Activated CD4-positive, alpha-beta memory T cell treated with anti-CD3 and anti-CD28 coated beads, Interleukin-2, amount 10 ng/mL, durations not matched to agents 7 days and 5 days (primary cell): ENCODE measurements at regions not wholly inside any gene's neighbourhood (a gene's known extent, or its start where the extent isn't known, plus 50 kb on each side); places are given as distances from the start of the nearest gene placed in this dataset.

Source experiments
- CTCF ChIA-PET: fragments of 350-600 bp; sonication (Branson Sonifier 250); formaldehyde crosslinking; loops from one replicate; lab custom pipeline; 2021; ENCODE audit warnings: antibody characterized with exemption, inconsistent platforms; lab: Charles Lee
- POLR2A ChIA-PET: fragments of 350-600 bp; sonication (Branson Sonifier 250); formaldehyde crosslinking; loops from one replicate; lab custom pipeline; 2021; ENCODE audit warnings: antibody characterized with exemption; lab: Charles Lee
- DNase-seq: peaks from one replicate; pipeline ENCODE4 v3.0.0-alpha.2; 2020
- H3K27ac Mint-ChIP-seq: one replicate; pipeline ENCODE4 v1.8.0; 2021; ENCODE audit warnings: mild to moderate bottlenecking, mixed read lengths
- H3K27me3 Mint-ChIP-seq: one replicate; pipeline ENCODE4 v1.8.0; 2021; ENCODE audit warnings: mixed read lengths
- H3K36me3 Mint-ChIP-seq: one replicate; pipeline ENCODE4 v1.8.0; 2021; ENCODE audit warnings: low read depth, mixed read lengths
- H3K4me1 Mint-ChIP-seq: one replicate; pipeline ENCODE4 v1.8.0; 2021; ENCODE audit warnings: mixed read lengths
- H3K4me3 Mint-ChIP-seq: one replicate; pipeline ENCODE4 v1.8.0; 2021; ENCODE audit warnings: mild to moderate bottlenecking, mixed read lengths
- H3K9me3 Mint-ChIP-seq: one replicate; pipeline ENCODE4 v1.8.0; 2021; ENCODE audit warnings: mixed read lengths

GRCh38 chrX:124548571-124548970 is 202.2 kb downstream of the SH2D1A start:
- ChIA-PET POLR2A (no interaction called here), CTCF (no interaction called here)
- Mint-ChIP-seq H3K27me3 (no peaks in the 10 kb centered on the region), H3K4me3 (no peak overlapping the region), H3K9me3 (no peaks in the 10 kb centered on the region), H3K4me1 (no peaks in the 10 kb centered on the region), H3K27ac (no peak overlapping the region), H3K36me3 (no peaks in the 10 kb centered on the region)
- DNase-seq: no peak

- no peak overlapping the region for H3K27ac Mint-ChIP-seq
Measured at GRCh38 chrX:124555036-124555595, 208.8 kb downstream of the SH2D1A start.

GRCh38 chrX:124557976-124558375 is 211.6 kb downstream of the SH2D1A start:
- CTCF ChIA-PET: no interaction called here
- H3K36me3 Mint-ChIP-seq: no peaks in the 10 kb centered on the region
- no peak overlapping the region for H3K27ac Mint-ChIP-seq
- no peak for DNase-seq
- H3K4me3 Mint-ChIP-seq: no peak overlapping the region
- POLR2A ChIA-PET: no interaction called here
- no peaks in the 10 kb centered on the region for H3K27me3 Mint-ChIP-seq
- H3K9me3 Mint-ChIP-seq: no peaks in the 10 kb centered on the region
- H3K4me1 Mint-ChIP-seq: no peaks in the 10 kb centered on the region

More at GRCh38 chrX:124555036-124555595, 208.8 kb downstream of the SH2D1A start:
- DNase-seq: no peak
- H3K4me3 Mint-ChIP-seq: no peak overlapping the region
- ChIA-PET POLR2A (no interaction called here), CTCF (no interaction called here)
- H3K27me3 Mint-ChIP-seq: no peaks in the 10 kb centered on the region
- H3K36me3 Mint-ChIP-seq: no peaks in the 10 kb centered on the region
- no peaks in the 10 kb centered on the region for H3K4me1 Mint-ChIP-seq
- H3K9me3 Mint-ChIP-seq: no peaks in the 10 kb centered on the region

- H3K9me3 Mint-ChIP-seq: no peaks in the 10 kb centered on the region
- POLR2A ChIA-PET: no interaction called here
- H3K27ac Mint-ChIP-seq: no peak overlapping the region
- H3K27me3 Mint-ChIP-seq: no peaks in the 10 kb centered on the region
- CTCF ChIA-PET: no interaction called here
- no peaks in the 10 kb centered on the region for H3K36me3 Mint-ChIP-seq
- H3K4me1 Mint-ChIP-seq: no peaks in the 10 kb centered on the region
- DNase-seq: no peak
- no peak overlapping the region for H3K4me3 Mint-ChIP-seq
Measured at GRCh38 chrX:124573468-124573867, 227.1 kb downstream of the SH2D1A start.

GRCh38 chrX:124592744-124593143 is 246.4 kb downstream of the SH2D1A start:
- CTCF ChIA-PET: no interaction called here
- Mint-ChIP-seq H3K4me1 (no peaks in the 10 kb centered on the region), H3K36me3 (no peaks in the 10 kb centered on the region), H3K9me3 (no peaks in the 10 kb centered on the region), H3K27ac (no peak overlapping the region), H3K4me3 (no peak overlapping the region), H3K27me3 (no peaks in the 10 kb centered on the region)
- POLR2A ChIA-PET: no interaction called here
- DNase-seq: no peak

- Mint-ChIP-seq H3K27me3 (no peaks in the 10 kb centered on the region), H3K36me3 (no peaks in the 10 kb centered on the region)
- POLR2A ChIA-PET: no interaction called here
Measured at GRCh38 chrX:124594017-124594651, 247.8 kb downstream of the SH2D1A start.

GRCh38 chrX:124605511-124605910 is 259.1 kb downstream of the SH2D1A start:
- DNase-seq: no peak
- Mint-ChIP-seq H3K27me3 (peaks cover 2% of the 10 kb centered on the region), H3K9me3 (no peaks in the 10 kb centered on the region), H3K4me1 (no peaks in the 10 kb centered on the region), H3K4me3 (no peak overlapping the region), H3K27ac (no peak overlapping the region), H3K36me3 (no peaks in the 10 kb centered on the region)
- CTCF ChIA-PET: no interaction called here
- POLR2A ChIA-PET: no interaction called here

More at GRCh38 chrX:124594017-124594651, 247.8 kb downstream of the SH2D1A start:
- no peaks in the 10 kb centered on the region for H3K4me1 Mint-ChIP-seq
- no peak for DNase-seq
- no peaks in the 10 kb centered on the region for H3K9me3 Mint-ChIP-seq
- H3K4me3 Mint-ChIP-seq: no peak overlapping the region
- CTCF ChIA-PET: no interaction called here
- H3K27ac Mint-ChIP-seq: no peak overlapping the region

- CTCF ChIA-PET: no interaction called here
- Mint-ChIP-seq H3K4me3 (no peak overlapping the region), H3K27ac (no peak overlapping the region), H3K36me3 (no peaks in the 10 kb centered on the region), H3K9me3 (no peaks in the 10 kb centered on the region), H3K27me3 (no peaks in the 10 kb centered on the region), H3K4me1 (no peaks in the 10 kb centered on the region)
- POLR2A ChIA-PET: no interaction called here
- no peak for DNase-seq
Measured at GRCh38 chrX:124606724-124607123, 260.4 kb downstream of the SH2D1A start.

GRCh38 chrX:124619710-124620109 is 273.3 kb downstream of the SH2D1A start:
- no peak for DNase-seq
- CTCF ChIA-PET: no interaction called here
- H3K27ac Mint-ChIP-seq: no peak overlapping the region
- no peaks in the 10 kb centered on the region for H3K9me3 Mint-ChIP-seq
- H3K36me3 Mint-ChIP-seq: no peaks in the 10 kb centered on the region
- POLR2A ChIA-PET: no interaction called here
- no peaks in the 10 kb centered on the region for H3K27me3 Mint-ChIP-seq
- H3K4me3 Mint-ChIP-seq: no peak overlapping the region
- H3K4me1 Mint-ChIP-seq: no peaks in the 10 kb centered on the region

GRCh38 chrX:124634363-124634762 is 288.0 kb downstream of the SH2D1A start:
- Mint-ChIP-seq H3K36me3 (no peaks in the 10 kb centered on the region), H3K9me3 (no peaks in the 10 kb centered on the region), H3K4me1 (no peaks in the 10 kb centered on the region), H3K27me3 (no peaks in the 10 kb centered on the region), H3K4me3 (no peak overlapping the region), H3K27ac (no peak overlapping the region)
- POLR2A ChIA-PET: no interaction called here
- no peak for DNase-seq
- CTCF ChIA-PET: no interaction called here

- H3K27me3 Mint-ChIP-seq: no peaks in the 10 kb centered on the region
- H3K27ac Mint-ChIP-seq: no peak overlapping the region
- ChIA-PET CTCF (no interaction called here), POLR2A (no interaction called here)
- DNase-seq: no peak
- no peaks in the 10 kb centered on the region for H3K36me3 Mint-ChIP-seq
- H3K4me3 Mint-ChIP-seq: no peak overlapping the region
- H3K9me3 Mint-ChIP-seq: no peaks in the 10 kb centered on the region
- no peaks in the 10 kb centered on the region for H3K4me1 Mint-ChIP-seq
Measured at GRCh38 chrX:124641737-124642491, 295.6 kb downstream of the SH2D1A start.

GRCh38 chrX:124646403-124646802 is 300.0 kb downstream of the SH2D1A start:
- no peak overlapping the region for H3K27ac Mint-ChIP-seq
- CTCF ChIA-PET: no interaction called here

GRCh38 chrX:124651031-124651430 is 304.7 kb downstream of the SH2D1A start:
- Mint-ChIP-seq H3K36me3 (no peaks in the 10 kb centered on the region), H3K4me3 (no peak overlapping the region), H3K27ac (no peak overlapping the region), H3K4me1 (no peaks in the 10 kb centered on the region), H3K27me3 (no peaks in the 10 kb centered on the region), H3K9me3 (no peaks in the 10 kb centered on the region)
- ChIA-PET CTCF (no interaction called here), POLR2A (no interaction called here)
- no peak for DNase-seq

More at GRCh38 chrX:124646403-124646802, 300.0 kb downstream of the SH2D1A start:
- Mint-ChIP-seq H3K27me3 (no peaks in the 10 kb centered on the region), H3K9me3 (no peaks in the 10 kb centered on the region), H3K4me1 (no peaks in the 10 kb centered on the region), H3K36me3 (no peaks in the 10 kb centered on the region), H3K4me3 (no peak overlapping the region)
- DNase-seq: no peak
- POLR2A ChIA-PET: no interaction called here
